ENCODE measurements at regions not wholly inside any gene's neighbourhood (a gene's known extent, or its start where the extent isn't known, plus 50 kb on each side); places are given as distances from the start of the nearest gene placed in this dataset.

- TF ChIP-seq CTCF (IDR thresholded peaks at IDR 0.05; ENCODE audit: low read length) (no peak), EZH2 (IDR thresholded peaks at IDR 0.05; ENCODE audit: borderline replicate concordance, low read length) (no peak)
Measured at GRCh38 chr16:26787924-26788323, 278.8 kb upstream of the C16orf82 start.
